ENCODE measurements at regions not wholly inside any gene's neighbourhood (a gene's known extent, or its start where the extent isn't known, plus 50 kb on each side); places are given as distances from the start of the nearest gene placed in this dataset.

GRCh38 chr2:120919771-120920453, 184.2 kb downstream of the GLI2 start:
- TF ChIP-seq CREB1 (IDR thresholded peaks at IDR 0.05; ENCODE audit: low read depth) (no peak), YY1 (IDR thresholded peaks at IDR 0.05; ENCODE audit: low read depth) (no peak), TEAD4 (IDR thresholded peaks at IDR 0.05) (no peak), NFIC (IDR thresholded peaks at IDR 0.05) (no peak)

GRCh38 chr2:120920454-120921148, 184.9 kb downstream of the GLI2 start:
- no peak for TF ChIP-seq YY1 (IDR thresholded peaks at IDR 0.05; ENCODE audit: low read depth)
- no peak for TF ChIP-seq CREB1 (IDR thresholded peaks at IDR 0.05; ENCODE audit: low read depth)
- no peak for TF ChIP-seq EGR1 (IDR thresholded peaks at IDR 0.05)
- TF ChIP-seq TAF1 (IDR thresholded peaks at IDR 0.05; ENCODE audit: low read depth), result no peak
- TF ChIP-seq CEBPB (IDR thresholded peaks at IDR 0.05), result no peak
- no peak for TF ChIP-seq FOXM1 (IDR thresholded peaks at IDR 0.05; ENCODE audit: borderline replicate concordance, low read depth)
- TF ChIP-seq EP300 (IDR thresholded peaks at IDR 0.05; ENCODE audit: borderline replicate concordance), result no peak
- no peak for TF ChIP-seq ZBTB7A (IDR thresholded peaks at IDR 0.05; ENCODE audit: low read depth)
- TF ChIP-seq REST (IDR thresholded peaks at IDR 0.05; ENCODE audit: low read depth), result no peak
- no peak for TF ChIP-seq TEAD4 (IDR thresholded peaks at IDR 0.05)

GRCh38 chr2:120921457-120921856, 185.8 kb downstream of the GLI2 start:
- TF ChIP-seq EGR1 (IDR thresholded peaks at IDR 0.05), result no peak
- TF ChIP-seq USF1 (IDR thresholded peaks at IDR 0.05), result no peak
- no peak for TF ChIP-seq NFIC (IDR thresholded peaks at IDR 0.05)
- no peak for TF ChIP-seq TEAD4 (IDR thresholded peaks at IDR 0.05)
- TF ChIP-seq YY1 (IDR thresholded peaks at IDR 0.05; ENCODE audit: low read depth), result no peak
- TF ChIP-seq FOXM1 (IDR thresholded peaks at IDR 0.05; ENCODE audit: borderline replicate concordance, low read depth), result no peak
- no peak for TF ChIP-seq EP300 (IDR thresholded peaks at IDR 0.05; ENCODE audit: borderline replicate concordance)
- no peak for TF ChIP-seq RAD21 (IDR thresholded peaks at IDR 0.05; ENCODE audit: low read depth)
- no peak for TF ChIP-seq REST (IDR thresholded peaks at IDR 0.05; ENCODE audit: low read depth)
- TF ChIP-seq CREB1 (IDR thresholded peaks at IDR 0.05; ENCODE audit: low read depth), result no peak
- no peak for TF ChIP-seq CEBPB (IDR thresholded peaks at IDR 0.05)
- no peak for TF ChIP-seq ZBTB7A (IDR thresholded peaks at IDR 0.05; ENCODE audit: low read depth)
- TF ChIP-seq TCF12 (IDR thresholded peaks at IDR 0.05; ENCODE audit: low read depth), result no peak
- no peak for TF ChIP-seq TAF1 (IDR thresholded peaks at IDR 0.05; ENCODE audit: low read depth)

GRCh38 chr2:120922571-120923332, 187.1 kb downstream of the GLI2 start:
- TF ChIP-seq REST (IDR thresholded peaks at IDR 0.05; ENCODE audit: low read depth) (no peak), CREB1 (IDR thresholded peaks at IDR 0.05; ENCODE audit: low read depth) (no peak), RAD21 (IDR thresholded peaks at IDR 0.05; ENCODE audit: low read depth) (no peak), YY1 (IDR thresholded peaks at IDR 0.05; ENCODE audit: low read depth) (no peak), NFIC (IDR thresholded peaks at IDR 0.05) (no peak), MAX (IDR thresholded peaks at IDR 0.05) (no peak), USF1 (IDR thresholded peaks at IDR 0.05) (no peak)
